GM12878 (cell line): ENCODE measurements at regions not wholly inside any gene's neighbourhood (a gene's known extent, or its start where the extent isn't known, plus 50 kb on each side); places are given as distances from the start of the nearest gene placed in this dataset.

Source experiments
- ATF3 ChIP-seq: IDR thresholded peaks from 2 replicates; pipeline ENCODE4 v1.6.1; 2011; ENCODE audit warnings: low read depth, mild to moderate bottlenecking, low read length, moderate library complexity, borderline replicate concordance; ENCODE audit errors: extremely low read depth
- CHD2 ChIP-seq: IDR thresholded peaks from 2 replicates; pipeline ENCODE4 v1.6.1; 2011; ENCODE audit warnings: low read depth, low read length, improper control_type of control experiment, borderline replicate concordance
- CTCF ChIP-seq, 3 experiments: IDR thresholded peaks in 2 of 3; conservative IDR thresholded peaks in 1 of 3; 2 replicates each; pipeline ENCODE4 v1.5.1; 2011; ENCODE audit warnings: low read depth in 3 of 3, low read length in 3 of 3, mild to moderate bottlenecking in 3 of 3, control low read depth in 2 of 3, moderate library complexity in 2 of 3, inconsistent platforms in 1 of 3, mixed read lengths in 1 of 3; ENCODE audit not compliant: control insufficient read depth in 2 of 3, insufficient read depth in 1 of 3; ENCODE audit errors: extremely low read depth in 1 of 3
- E2F4 ChIP-seq: IDR thresholded peaks from 2 replicates; pipeline ENCODE4 v1.6.1; 2012; ENCODE audit warnings: low read depth, low read length, improper control_type of control experiment
- EZH2 ChIP-seq: IDR thresholded peaks from 2 replicates; pipeline ENCODE4 v1.6.1; 2012; ENCODE audit warnings: low read depth, mild to moderate bottlenecking, control low read depth, inconsistent platforms, low read length, borderline replicate concordance; ENCODE audit not compliant: control insufficient read depth
- MXI1 ChIP-seq: fragments of 150-350 bp; IDR thresholded peaks from 2 replicates; pipeline ENCODE4 v1.6.1; 2011; ENCODE audit warnings: low read depth, mild to moderate bottlenecking, inconsistent platforms, low read length, improper control_type of control experiment
- PML ChIP-seq: IDR thresholded peaks from 2 replicates; pipeline ENCODE4 v1.6.1; 2012; ENCODE audit warnings: low read length, inconsistent platforms
- POLR2A ChIP-seq: IDR thresholded peaks from 2 replicates; pipeline ENCODE4 v1.6.1; 2011; ENCODE audit warnings: low read depth, mild to moderate bottlenecking, low read length
- PRDM15 ChIP-seq: fragments of 450-650 bp; formaldehyde crosslinking; IDR thresholded peaks from 2 replicates; pipeline ENCODE4 v1.4.0; 2020; ENCODE audit warnings: mild to moderate bottlenecking, moderate library complexity
- YY1 ChIP-seq: IDR thresholded peaks from 2 replicates; pipeline ENCODE4 v1.6.1; 2011; ENCODE audit warnings: low read depth, mild to moderate bottlenecking, low read length
- ZNF274 ChIP-seq: IDR thresholded peaks from one replicate; pipeline ENCODE4 v1.8.0; 2011; ENCODE audit not compliant: insufficient read length, insufficient read depth

GRCh38 chr21:26403321-26403720, 169.8 kb downstream of the CYYR1 start:
- TF ChIP-seq POLR2A (no peak), E2F4 (no peak), PML (no peak), CTCF (IDR thresholded peaks at IDR 0.05 in 2 of 3, conservative IDR thresholded peaks at IDR 0.05 in 1 of 3; ENCODE audit: control insufficient read depth in 2 of 3, extremely low read depth in 1 of 3, insufficient read depth in 1 of 3, low read depth in 3 of 3, low read length in 3 of 3) (no peak), ATF3 (no peak), MXI1 (no peak), PRDM15 (no peak), ZNF274 (no peak), EZH2 (no peak), YY1 (no peak), CHD2 (no peak)
